ENCODE measurements at regions not wholly inside any gene's neighbourhood (a gene's known extent, or its start where the extent isn't known, plus 50 kb on each side); places are given as distances from the start of the nearest gene placed in this dataset.

- CTCF ChIA-PET, result no interaction called here
- dilution Hi-C loops (cut with HindIII; ENCODE audit: low sequenced_read_pairs, unreplicated experiment) (no loop called here), in situ Hi-C loops (cut with MboI; ENCODE audit: low sequenced_read_pairs) (no loop called here), intact Hi-C loops (cut with micrococcal nuclease) (no loop called here)
- no peak overlapping the region for H4K8ac ChIP-seq (ENCODE audit: low read depth in 2 of 2, low read length in 2 of 2)
- ATAC-seq (ENCODE audit: low read depth), result no peak
- H2BK5ac ChIP-seq (ENCODE audit: low read depth, low read length, poor library complexity, severe bottlenecking), result no peak overlapping the region
- H3K4me1 ChIP-seq (ENCODE audit: control insufficient read depth, insufficient read depth, low read length), result no peaks in the 10 kb centered on the region
- H3K4me2 ChIP-seq (ENCODE audit: low read depth, low read length), result no peak overlapping the region
- H3K4ac ChIP-seq (ENCODE audit: low read depth, low read length), result no peak overlapping the region
- TF ChIP-seq FOS (IDR thresholded peaks at IDR 0.05; ENCODE audit: low read depth, low read length) (no peak), MAFK (IDR thresholded peaks at IDR 0.05; ENCODE audit: low read depth, low read length) (no peak), SMC3 (IDR thresholded peaks at IDR 0.05; ENCODE audit: low read depth, low read length) (no peak), ELK1 (IDR thresholded peaks at IDR 0.05; ENCODE audit: borderline replicate concordance, low read depth, low read length) (no peak), CEBPB (IDR thresholded peaks at IDR 0.05; ENCODE audit: low read depth, low read length) (no peak), CTCF (conservative IDR thresholded peaks at IDR 0.05; ENCODE audit: low read depth, low read length) (no peak), BHLHE40 (IDR thresholded peaks at IDR 0.05; ENCODE audit: low read depth, low read length) (no peak), RFX5 (IDR thresholded peaks at IDR 0.05; ENCODE audit: low read depth, low read length) (no peak), MAZ (IDR thresholded peaks at IDR 0.05; ENCODE audit: borderline replicate concordance, low read depth, low read length) (no peak), MXI1 (IDR thresholded peaks at IDR 0.05; ENCODE audit: borderline replicate concordance, low read depth, low read length) (no peak), NFE2L2 (IDR thresholded peaks at IDR 0.05; ENCODE audit: low read depth, low read length) (no peak), POLR2A (IDR thresholded peaks at IDR 0.05; ENCODE audit: low read depth, low read length) (no peak), USF2 (IDR thresholded peaks at IDR 0.05; ENCODE audit: low read depth, low read length) (no peak), CHD1 (IDR thresholded peaks at IDR 0.05; ENCODE audit: low read depth, low read length) (no peak), RCOR1 (IDR thresholded peaks at IDR 0.05; ENCODE audit: insufficient replicate concordance, low read length) (no peak), RAD21 (IDR thresholded peaks at IDR 0.05; ENCODE audit: low read length) (no peak)
- no peak overlapping the region for H4K91ac ChIP-seq (ENCODE audit: insufficient read depth, low read depth, low read length)
- no peaks in the 10 kb centered on the region for H3K79me1 ChIP-seq (ENCODE audit: low read depth in 1 of 2, low read length in 2 of 2)
- H3K9ac ChIP-seq (ENCODE audit: low read depth, low read length), result no peak overlapping the region
- H3K36me3 ChIP-seq (ENCODE audit: control insufficient read depth, insufficient read depth, low read length), result no peaks in the 10 kb centered on the region
- H2BK120ac ChIP-seq (ENCODE audit: low read depth, low read length), result no peak overlapping the region
- no peak overlapping the region for H3K23ac ChIP-seq (ENCODE audit: low read depth, low read length)
- H4K5ac ChIP-seq (ENCODE audit: low read depth, low read length), result no peak overlapping the region
- no peak overlapping the region for H2AK9ac ChIP-seq (replicated peaks; ENCODE audit: low read depth, low read length, poor library complexity)
- peaks cover 3% of the 10 kb centered on the region for H3K27me3 ChIP-seq (ENCODE audit: control insufficient read depth, insufficient read depth, low read length)
- no peak overlapping the region for H3K27ac ChIP-seq (ENCODE audit: insufficient read depth, low read length)
- no peaks in the 10 kb centered on the region for H3K9me3 ChIP-seq (ENCODE audit: control insufficient read depth, insufficient read depth, low read length)
- H2AFZ ChIP-seq (replicated peaks; ENCODE audit: low read length, poor library complexity), result no peak overlapping the region
- DNase-seq, result no peak
- H3K56ac ChIP-seq (ENCODE audit: extremely low read depth, insufficient read depth, low read length), result no peak overlapping the region
- H4K20me1 ChIP-seq (ENCODE audit: insufficient read depth, low read length), result no peaks in the 10 kb centered on the region
- no peak overlapping the region for H2BK20ac ChIP-seq (ENCODE audit: low read depth, low read length)
- WGBS, 2 experiments (ENCODE audit: extremely low coverage in 2 of 2, insufficient read length in 1 of 2), result no CpG with 5 or more reads among the region's 2 CpGs
- H2BK15ac ChIP-seq (ENCODE audit: low read depth, low read length), result no peak overlapping the region
- no peak overlapping the region for H3K4me3 ChIP-seq (ENCODE audit: insufficient read depth, low read depth, low read length)
- H3K18ac ChIP-seq (ENCODE audit: low read depth, low read length), result no peak overlapping the region
- H3K9me1 ChIP-seq (ENCODE audit: insufficient read depth, low read length), result no peaks in the 10 kb centered on the region
- H2AK5ac ChIP-seq (ENCODE audit: low read depth, low read length), result no peak overlapping the region
- POLR2A ChIA-PET (ENCODE audit: unreplicated experiment), result no interaction called here
- no peak overlapping the region for H3K14ac ChIP-seq (replicated peaks; ENCODE audit: low read depth, low read length)
- no TSS peak for BruUV-seq (replicated peaks)
Measured at GRCh38 chrX:17291171-17291900, 83.7 kb upstream of the NHS start.
